K562 (cell line): ENCODE measurements at regions not wholly inside any gene's neighbourhood (a gene's known extent, or its start where the extent isn't known, plus 50 kb on each side); places are given as distances from the start of the nearest gene placed in this dataset.

Experiments used
- IRF2 ChIP-seq: sonication (generic); formaldehyde crosslinking; IDR thresholded peaks from 2 replicates; pipeline ENCODE4 v1.8.1; 2022; ENCODE audit warnings: mild to moderate bottlenecking, missing genetic modification reagents
- PML ChIP-seq: IDR thresholded peaks from 2 replicates; pipeline ENCODE4 v1.6.1; 2012; ENCODE audit warnings: low read length, inconsistent platforms
- SMARCE1 ChIP-seq: fragments of 450-650 bp; IDR thresholded peaks from 2 replicates; pipeline ENCODE4 v1.7.1; 2016; ENCODE audit warnings: mild to moderate bottlenecking
- TAF1 ChIP-seq: IDR thresholded peaks from 2 replicates; pipeline ENCODE4 v1.6.1; 2011; ENCODE audit warnings: mild to moderate bottlenecking, low read length, moderate library complexity; ENCODE audit not compliant: insufficient read depth, control insufficient read depth, severe bottlenecking; ENCODE audit errors: extremely low read depth
- ZKSCAN1 ChIP-seq: fragments of 150-350 bp; IDR thresholded peaks from 2 replicates; pipeline ENCODE4 v1.6.1; 2016; ENCODE audit warnings: low read depth, low read length
- TF ChIP-seq, protein P1 (sequence below), 3 experiments: IDR thresholded peaks in 2 of 3; conservative IDR thresholded peaks in 1 of 3; 2 replicates each; pipeline ENCODE4 v1.5.1; 2011 to 2012; ENCODE audit warnings: low read length in 3 of 3, mild to moderate bottlenecking in 3 of 3, control low read depth in 2 of 3, improper control_type of control experiment in 1 of 3, inconsistent platforms in 1 of 3, low read depth in 1 of 3, mixed read lengths in 1 of 3, moderate library complexity in 1 of 3; ENCODE audit not compliant: insufficient read depth in 2 of 3
- TF ChIP-seq, protein P2 (sequence below), 2 experiments: fragments of 450-650 bp; formaldehyde crosslinking in 1 of 2; IDR thresholded peaks; 2 replicates each; pipeline versions ENCODE4 v1.4.0 to v1.6.1; 2014 to 2020; ENCODE audit warnings: mild to moderate bottlenecking in 2 of 2, borderline replicate concordance in 1 of 2, low read depth in 1 of 2
- TF ChIP-seq, protein P3 (sequence below): fragments of 250-450 bp; sonication (Bioruptor Pico); IDR thresholded peaks from 2 replicates; pipeline ENCODE4 v1.5.0; 2022; ENCODE audit warnings: mild to moderate bottlenecking

DNA sequence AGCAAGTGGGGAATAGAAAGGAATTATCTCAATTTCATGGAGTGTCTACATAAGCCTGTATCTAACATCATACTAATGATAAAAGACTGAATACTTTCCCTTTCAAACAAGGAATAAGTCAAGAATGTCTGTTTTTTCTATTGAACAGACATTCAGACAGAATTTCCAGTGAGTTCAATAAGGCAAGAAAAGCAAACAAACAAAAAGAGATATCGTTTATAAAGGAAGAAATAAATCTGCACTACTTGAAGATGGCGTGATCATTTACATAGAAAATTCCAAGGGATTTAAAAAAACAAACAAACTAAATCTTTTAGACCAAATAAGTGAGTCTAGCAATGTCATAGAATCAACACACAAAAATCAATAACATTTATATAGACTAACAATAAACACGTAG lies 273.1 kb upstream of the FOXG1 start:
- TF ChIP-seq PML = no peak
- TF ChIP-seq SMARCE1 = no peak
- TF ChIP-seq, protein P1, sequence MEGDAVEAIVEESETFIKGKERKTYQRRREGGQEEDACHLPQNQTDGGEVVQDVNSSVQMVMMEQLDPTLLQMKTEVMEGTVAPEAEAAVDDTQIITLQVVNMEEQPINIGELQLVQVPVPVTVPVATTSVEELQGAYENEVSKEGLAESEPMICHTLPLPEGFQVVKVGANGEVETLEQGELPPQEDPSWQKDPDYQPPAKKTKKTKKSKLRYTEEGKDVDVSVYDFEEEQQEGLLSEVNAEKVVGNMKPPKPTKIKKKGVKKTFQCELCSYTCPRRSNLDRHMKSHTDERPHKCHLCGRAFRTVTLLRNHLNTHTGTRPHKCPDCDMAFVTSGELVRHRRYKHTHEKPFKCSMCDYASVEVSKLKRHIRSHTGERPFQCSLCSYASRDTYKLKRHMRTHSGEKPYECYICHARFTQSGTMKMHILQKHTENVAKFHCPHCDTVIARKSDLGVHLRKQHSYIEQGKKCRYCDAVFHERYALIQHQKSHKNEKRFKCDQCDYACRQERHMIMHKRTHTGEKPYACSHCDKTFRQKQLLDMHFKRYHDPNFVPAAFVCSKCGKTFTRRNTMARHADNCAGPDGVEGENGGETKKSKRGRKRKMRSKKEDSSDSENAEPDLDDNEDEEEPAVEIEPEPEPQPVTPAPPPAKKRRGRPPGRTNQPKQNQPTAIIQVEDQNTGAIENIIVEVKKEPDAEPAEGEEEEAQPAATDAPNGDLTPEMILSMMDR (IDR thresholded peaks at IDR 0.05 in 2 of 3, conservative IDR thresholded peaks at IDR 0.05 in 1 of 3; ENCODE audit: insufficient read depth in 2 of 3, low read depth in 1 of 3, low read length in 3 of 3) = no peak
- TF ChIP-seq, protein P2, sequence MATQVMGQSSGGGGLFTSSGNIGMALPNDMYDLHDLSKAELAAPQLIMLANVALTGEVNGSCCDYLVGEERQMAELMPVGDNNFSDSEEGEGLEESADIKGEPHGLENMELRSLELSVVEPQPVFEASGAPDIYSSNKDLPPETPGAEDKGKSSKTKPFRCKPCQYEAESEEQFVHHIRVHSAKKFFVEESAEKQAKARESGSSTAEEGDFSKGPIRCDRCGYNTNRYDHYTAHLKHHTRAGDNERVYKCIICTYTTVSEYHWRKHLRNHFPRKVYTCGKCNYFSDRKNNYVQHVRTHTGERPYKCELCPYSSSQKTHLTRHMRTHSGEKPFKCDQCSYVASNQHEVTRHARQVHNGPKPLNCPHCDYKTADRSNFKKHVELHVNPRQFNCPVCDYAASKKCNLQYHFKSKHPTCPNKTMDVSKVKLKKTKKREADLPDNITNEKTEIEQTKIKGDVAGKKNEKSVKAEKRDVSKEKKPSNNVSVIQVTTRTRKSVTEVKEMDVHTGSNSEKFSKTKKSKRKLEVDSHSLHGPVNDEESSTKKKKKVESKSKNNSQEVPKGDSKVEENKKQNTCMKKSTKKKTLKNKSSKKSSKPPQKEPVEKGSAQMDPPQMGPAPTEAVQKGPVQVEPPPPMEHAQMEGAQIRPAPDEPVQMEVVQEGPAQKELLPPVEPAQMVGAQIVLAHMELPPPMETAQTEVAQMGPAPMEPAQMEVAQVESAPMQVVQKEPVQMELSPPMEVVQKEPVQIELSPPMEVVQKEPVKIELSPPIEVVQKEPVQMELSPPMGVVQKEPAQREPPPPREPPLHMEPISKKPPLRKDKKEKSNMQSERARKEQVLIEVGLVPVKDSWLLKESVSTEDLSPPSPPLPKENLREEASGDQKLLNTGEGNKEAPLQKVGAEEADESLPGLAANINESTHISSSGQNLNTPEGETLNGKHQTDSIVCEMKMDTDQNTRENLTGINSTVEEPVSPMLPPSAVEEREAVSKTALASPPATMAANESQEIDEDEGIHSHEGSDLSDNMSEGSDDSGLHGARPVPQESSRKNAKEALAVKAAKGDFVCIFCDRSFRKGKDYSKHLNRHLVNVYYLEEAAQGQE (IDR thresholded peaks at IDR 0.05; ENCODE audit: borderline replicate concordance) = no peak
- TF ChIP-seq, protein P2 (CRISPR knock-in tag; IDR thresholded peaks at IDR 0.05; ENCODE audit: low read depth) = no peak
- no peak for TF ChIP-seq IRF2 (CRISPR knock-in tag)
- no peak for TF ChIP-seq ZKSCAN1
- no peak for TF ChIP-seq TAF1
- TF ChIP-seq, protein P3, sequence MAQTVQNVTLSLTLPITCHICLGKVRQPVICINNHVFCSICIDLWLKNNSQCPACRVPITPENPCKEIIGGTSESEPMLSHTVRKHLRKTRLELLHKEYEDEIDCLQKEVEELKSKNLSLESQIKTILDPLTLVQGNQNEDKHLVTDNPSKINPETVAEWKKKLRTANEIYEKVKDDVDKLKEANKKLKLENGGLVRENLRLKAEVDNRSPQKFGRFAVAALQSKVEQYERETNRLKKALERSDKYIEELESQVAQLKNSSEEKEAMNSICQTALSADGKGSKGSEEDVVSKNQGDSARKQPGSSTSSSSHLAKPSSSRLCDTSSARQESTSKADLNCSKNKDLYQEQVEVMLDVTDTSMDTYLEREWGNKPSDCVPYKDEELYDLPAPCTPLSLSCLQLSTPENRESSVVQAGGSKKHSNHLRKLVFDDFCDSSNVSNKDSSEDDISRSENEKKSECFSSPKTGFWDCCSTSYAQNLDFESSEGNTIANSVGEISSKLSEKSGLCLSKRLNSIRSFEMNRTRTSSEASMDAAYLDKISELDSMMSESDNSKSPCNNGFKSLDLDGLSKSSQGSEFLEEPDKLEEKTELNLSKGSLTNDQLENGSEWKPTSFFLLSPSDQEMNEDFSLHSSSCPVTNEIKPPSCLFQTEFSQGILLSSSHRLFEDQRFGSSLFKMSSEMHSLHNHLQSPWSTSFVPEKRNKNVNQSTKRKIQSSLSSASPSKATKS (CRISPR knock-in tag) = no peak
